HG02763 (cell line): ENCODE measurements at regions not wholly inside any gene's neighbourhood (a gene's known extent, or its start where the extent isn't known, plus 50 kb on each side); places are given as distances from the start of the nearest gene placed in this dataset.

Experiments
- ATAC-seq: cut with Tn5 transposase; IDR thresholded peaks from one replicate; pipeline ENCODE4 v1.9.1; 2021; ENCODE audit warnings: mild to moderate bottlenecking, moderate library complexity; ENCODE audit not compliant: unreplicated experiment

DNA sequence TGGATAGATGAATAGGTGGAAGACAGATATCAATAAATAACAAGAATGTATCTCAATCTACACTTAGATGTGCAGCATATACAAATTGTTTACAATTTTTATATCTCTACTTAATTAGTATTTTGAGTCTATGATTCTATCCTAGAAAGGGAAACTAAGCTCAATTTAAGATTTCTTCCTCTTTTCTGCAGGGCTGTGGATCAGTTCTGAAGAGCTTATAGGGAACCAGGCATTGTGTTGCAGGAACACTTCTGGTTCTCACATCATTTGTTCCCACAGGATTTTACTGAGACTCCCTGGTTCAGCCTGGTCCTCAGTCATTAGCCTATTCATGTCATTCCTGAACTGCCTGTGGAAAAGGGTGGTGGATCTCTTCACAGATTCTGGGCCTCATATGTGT, 105.8 kb downstream of the TNFSF18 start:
- no peak for ATAC-seq

GRCh38 chr1:172946814-172947507, 103.8 kb downstream of the TNFSF18 start:
- no peak for ATAC-seq

- no peak for ATAC-seq
These were observed 102.3 kb downstream of the TNFSF18 start for GRCh38 chr1:172948457-172948856.

GRCh38 chr1:172949096-172949495, 101.6 kb downstream of the TNFSF18 start:
- no peak for ATAC-seq

- ATAC-seq, result no peak
These were observed 100.2 kb downstream of the TNFSF18 start for GRCh38 chr1:172950528-172950927.

GRCh38 chr1:172951730-172952365, 98.9 kb downstream of the TNFSF18 start:
- ATAC-seq, result no peak

- ATAC-seq, result no peak
These were observed 98.2 kb downstream of the TNFSF18 start for GRCh38 chr1:172952516-172952915.

- no peak for ATAC-seq
These were observed 96.1 kb downstream of the TNFSF18 start for GRCh38 chr1:172954476-172955150.

- no peak for ATAC-seq
These were observed 95.5 kb downstream of the TNFSF18 start for GRCh38 chr1:172955161-172955815.

DNA sequence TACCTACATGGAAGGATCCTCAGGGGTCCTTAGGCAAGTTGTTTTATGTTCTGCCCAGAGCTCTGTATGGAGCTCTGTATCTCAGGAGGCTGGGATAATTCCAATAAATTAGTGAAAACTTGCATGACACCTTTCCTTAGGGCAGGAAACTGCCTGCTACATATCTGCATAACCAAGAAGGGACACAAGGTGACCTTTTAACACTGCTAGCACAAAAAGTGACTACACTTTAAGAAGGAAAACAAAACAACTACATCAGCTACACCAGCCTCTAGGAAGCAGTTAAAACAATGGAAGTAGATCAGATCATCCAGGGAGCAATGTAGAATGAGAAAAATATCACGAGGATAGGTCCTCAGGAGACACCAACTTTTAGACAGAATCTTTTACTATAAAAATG, 93.9 kb downstream of the TNFSF18 start:
- no peak for ATAC-seq

DNA sequence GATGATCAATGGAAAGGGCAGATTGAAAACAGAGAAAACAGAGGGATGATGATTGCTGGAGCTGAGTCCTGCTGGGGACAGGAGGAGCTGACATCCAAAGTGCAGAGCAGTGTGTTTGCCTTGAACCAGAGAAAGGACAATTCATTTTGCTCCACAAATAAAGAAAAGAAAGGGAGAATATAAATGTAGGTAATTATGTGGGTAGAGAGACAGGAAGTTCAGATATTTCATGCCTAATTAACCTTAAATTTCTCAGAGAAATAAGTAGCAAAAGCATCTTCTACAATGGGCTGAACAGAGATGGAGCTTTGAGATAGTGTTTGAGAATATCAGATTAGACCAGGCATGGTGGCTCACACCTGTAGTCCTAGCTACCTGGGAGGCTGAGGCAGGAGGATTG, 93.2 kb downstream of the TNFSF18 start:
- no peak for ATAC-seq

DNA sequence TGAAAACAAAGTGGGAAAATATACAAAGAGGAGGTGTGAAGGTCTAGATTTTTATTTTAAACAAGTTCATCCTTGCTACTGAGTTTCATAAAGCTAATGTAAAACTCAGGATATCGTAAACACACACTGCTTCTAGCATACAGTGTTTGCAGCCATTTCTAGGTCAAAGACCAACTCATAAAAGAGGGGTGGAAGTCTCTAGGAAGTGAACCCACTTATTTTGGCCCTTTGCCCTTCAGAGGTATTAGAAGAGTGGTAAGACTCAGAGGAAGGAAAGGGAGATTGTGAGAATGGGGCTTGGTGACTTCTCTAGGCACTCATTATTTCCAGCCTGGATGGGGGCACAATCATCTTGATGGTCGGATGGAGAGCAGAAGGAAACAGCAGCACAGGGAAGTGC, 91.2 kb downstream of the TNFSF18 start:
- no peak for ATAC-seq

GRCh38 chr1:172960019-172960418, 90.7 kb downstream of the TNFSF18 start:
- no peak for ATAC-seq

DNA sequence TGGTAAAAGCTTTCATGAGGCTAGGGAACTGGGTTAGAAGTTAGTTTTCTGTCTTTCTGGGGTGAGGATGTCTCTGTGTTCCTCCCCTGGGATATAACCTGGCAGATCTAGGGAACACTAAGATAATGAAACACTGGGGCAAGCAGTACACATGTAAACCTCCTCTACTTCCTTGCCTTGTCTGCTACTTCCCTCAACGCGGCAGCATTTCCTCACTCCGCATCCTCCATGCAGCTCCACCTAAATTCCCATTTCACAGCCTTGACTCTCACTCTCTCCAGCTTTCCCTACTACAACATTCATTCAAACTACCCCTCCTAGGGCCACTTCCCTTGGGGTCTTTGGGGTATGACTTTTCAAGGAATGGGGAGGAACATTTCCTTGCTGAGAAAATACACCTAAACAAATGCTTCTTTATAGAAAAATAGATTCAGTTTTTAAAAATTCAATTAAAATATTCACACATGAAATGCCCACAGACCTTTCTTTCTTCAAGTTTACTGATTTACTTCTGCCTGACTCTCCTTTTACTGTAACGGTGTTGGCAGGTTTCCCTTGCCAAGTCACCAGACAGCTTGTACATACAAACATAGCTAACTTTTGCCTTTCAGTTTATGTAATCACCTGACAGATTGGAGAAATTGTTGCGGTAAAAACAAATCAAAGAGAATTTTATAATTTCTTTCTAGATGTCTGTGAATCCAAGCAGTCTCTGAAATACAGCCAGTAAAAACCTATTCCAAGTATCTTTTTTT, 90.1 kb downstream of the TNFSF18 start:
- ATAC-seq, result no peak

GRCh38 chr1:172964864-172965263, 85.9 kb downstream of the TNFSF18 start:
- no peak for ATAC-seq

DNA sequence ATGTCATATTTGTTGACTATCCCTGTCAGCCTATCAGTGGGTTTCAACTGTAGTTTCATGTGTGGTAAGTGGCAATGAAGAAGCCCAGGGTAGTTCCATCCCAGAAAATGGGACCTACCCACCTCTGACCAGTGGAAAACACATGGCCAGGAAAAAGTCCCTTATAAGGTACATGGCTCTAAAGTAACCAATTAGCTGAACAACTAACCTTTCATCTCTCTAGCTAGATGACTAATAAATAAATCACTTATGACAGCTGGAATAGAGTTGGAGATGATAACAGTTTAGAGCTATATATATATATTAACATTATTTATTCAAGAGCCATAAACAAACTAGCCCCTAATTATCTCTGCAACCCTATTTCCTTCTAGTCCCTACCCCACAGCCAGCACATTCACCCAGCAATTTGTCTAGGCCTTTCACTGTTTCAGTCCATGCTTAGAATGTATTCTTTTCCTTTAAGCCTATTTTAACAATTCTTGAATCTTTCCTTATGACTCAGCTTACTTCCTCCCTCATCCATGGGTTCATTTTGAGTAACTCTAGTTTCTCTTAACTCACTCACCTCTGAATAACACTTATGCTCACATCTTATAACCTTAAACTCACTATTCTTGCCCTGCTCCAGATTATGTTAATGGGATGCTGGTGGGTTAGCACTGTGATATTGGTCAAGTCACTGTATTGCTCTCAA, 83.7 kb downstream of the TNFSF18 start:
- no peak for ATAC-seq

- no peak for ATAC-seq
These were observed 82.8 kb downstream of the TNFSF18 start for GRCh38 chr1:172967936-172968335.

DNA sequence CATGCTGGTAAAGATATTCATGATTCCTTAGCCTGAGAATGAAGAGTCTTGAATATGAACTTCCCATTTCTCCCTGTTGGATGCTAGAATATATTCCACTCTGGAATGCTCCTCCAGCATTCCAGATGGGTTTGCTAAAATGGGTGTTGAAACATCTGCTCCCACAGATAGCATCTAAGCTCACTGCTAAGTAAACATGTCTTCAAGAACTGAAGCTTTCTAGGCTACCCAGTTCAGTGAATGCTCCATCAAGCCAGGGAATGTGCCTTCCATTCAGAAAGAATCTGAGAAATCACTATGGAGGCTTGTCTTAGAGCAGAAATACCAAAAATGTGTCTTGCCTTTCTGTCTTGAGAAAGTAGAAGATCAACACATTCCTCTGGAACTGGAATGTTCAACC, 81.1 kb downstream of the TNFSF18 start:
- no peak for ATAC-seq

DNA sequence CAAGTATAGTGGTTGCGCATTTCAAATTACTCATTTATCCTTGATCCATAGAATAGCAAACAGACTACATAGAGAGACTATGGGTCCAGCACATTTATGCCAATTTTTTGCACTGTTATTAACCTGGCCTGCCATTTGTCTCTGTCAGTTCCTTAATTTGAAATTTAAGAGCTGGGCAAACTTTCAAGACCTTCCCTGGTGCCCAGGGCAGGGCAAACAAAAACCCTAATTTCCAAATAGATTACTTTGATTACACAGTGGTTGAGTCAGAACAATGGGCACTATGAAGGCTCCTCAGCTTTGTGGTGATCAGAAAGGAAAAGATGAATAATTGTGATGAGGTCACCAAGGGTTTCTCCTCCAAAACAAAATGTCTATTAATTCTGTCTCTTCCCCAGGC, 80.6 kb downstream of the TNFSF18 start:
- no peak for ATAC-seq

GRCh38 chr1:172971241-172971640, 79.5 kb downstream of the TNFSF18 start:
- no peak for ATAC-seq
